ENCODE measurements at regions not wholly inside any gene's neighbourhood (a gene's known extent, or its start where the extent isn't known, plus 50 kb on each side); places are given as distances from the start of the nearest gene placed in this dataset.

DNA sequence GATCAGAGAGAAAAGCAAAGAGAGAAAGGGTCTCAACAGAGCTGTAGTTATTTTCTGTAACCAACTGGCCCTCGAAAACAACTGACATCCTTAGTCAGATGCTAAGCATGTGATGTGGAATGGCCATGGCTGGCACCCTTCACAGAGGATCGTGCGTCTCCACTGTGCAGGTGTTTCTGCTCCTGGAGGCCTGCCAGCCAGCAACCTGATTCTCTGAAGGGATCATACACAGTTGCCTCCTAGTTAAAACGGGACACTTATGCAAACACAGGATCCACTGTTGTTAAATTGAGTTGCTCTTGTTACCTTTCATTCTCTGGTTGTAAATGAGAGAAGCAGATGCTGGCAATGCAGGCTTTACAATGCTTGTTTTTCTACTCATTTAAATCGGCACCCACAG is 148.5 kb downstream of the HDGFL1 start (continued):
- TF ChIP-seq, protein P1, sequence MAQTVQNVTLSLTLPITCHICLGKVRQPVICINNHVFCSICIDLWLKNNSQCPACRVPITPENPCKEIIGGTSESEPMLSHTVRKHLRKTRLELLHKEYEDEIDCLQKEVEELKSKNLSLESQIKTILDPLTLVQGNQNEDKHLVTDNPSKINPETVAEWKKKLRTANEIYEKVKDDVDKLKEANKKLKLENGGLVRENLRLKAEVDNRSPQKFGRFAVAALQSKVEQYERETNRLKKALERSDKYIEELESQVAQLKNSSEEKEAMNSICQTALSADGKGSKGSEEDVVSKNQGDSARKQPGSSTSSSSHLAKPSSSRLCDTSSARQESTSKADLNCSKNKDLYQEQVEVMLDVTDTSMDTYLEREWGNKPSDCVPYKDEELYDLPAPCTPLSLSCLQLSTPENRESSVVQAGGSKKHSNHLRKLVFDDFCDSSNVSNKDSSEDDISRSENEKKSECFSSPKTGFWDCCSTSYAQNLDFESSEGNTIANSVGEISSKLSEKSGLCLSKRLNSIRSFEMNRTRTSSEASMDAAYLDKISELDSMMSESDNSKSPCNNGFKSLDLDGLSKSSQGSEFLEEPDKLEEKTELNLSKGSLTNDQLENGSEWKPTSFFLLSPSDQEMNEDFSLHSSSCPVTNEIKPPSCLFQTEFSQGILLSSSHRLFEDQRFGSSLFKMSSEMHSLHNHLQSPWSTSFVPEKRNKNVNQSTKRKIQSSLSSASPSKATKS (CRISPR knock-in tag; IDR thresholded peaks at IDR 0.05) = no peak

DNA sequence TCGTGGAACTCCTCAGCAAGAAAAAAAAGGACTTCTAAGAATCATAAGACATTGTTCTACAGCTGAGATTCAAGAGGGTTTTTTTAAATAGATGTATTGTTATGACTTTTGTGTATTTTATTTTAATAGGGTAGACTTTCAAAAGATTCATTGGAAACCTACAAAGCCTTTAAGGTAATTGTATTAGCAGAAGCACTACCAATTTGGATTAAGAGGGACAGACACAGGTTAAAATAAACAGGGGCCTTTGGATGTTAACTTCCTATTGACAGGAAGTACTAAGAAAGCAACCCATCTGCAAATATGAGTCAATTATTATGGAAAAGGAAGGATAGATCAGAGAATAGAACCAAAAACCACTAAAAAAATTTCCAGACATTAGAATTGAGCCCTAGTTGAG is 153.5 kb downstream of the HDGFL1 start:
- Histone ChIP-seq H3K27me3 (ENCODE audit: control insufficient read depth in 1 of 2, insufficient read depth in 2 of 2, low read length in 2 of 2) (no peaks in the 10 kb centered on the region), H3K79me2 (ENCODE audit: insufficient read depth, low read length) (no peaks in the 10 kb centered on the region), H3K27ac (ENCODE audit: extremely low read length, insufficient read depth, low read length) (no peak overlapping the region), H2AFZ (ENCODE audit: low read length) (no peak overlapping the region), H3K36me3 (replicated peaks in 1 of 2; ENCODE audit: control insufficient read depth in 1 of 2, insufficient read depth in 2 of 2, low read length in 2 of 2) (no peaks in the 10 kb centered on the region), H3K4me3 (replicated peaks in 1 of 3; ENCODE audit: insufficient read depth in 1 of 3, low read depth in 2 of 3, low read length in 3 of 3) (no peak overlapping the region), H3K4me1 (ENCODE audit: insufficient read depth, low read length) (no peaks in the 10 kb centered on the region), H3K9me3 (ENCODE audit: low read length) (peaks cover 96% of the 10 kb centered on the region), H3K9ac (ENCODE audit: insufficient read depth, low read depth, low read length) (no peak overlapping the region), H3K4me2 (ENCODE audit: low read depth, low read length) (no peak overlapping the region), H4K20me1 (ENCODE audit: insufficient read depth, low read length) (no peaks in the 10 kb centered on the region)
- WGBS (ENCODE audit: low lambda C conversion rate) = 3% methylated on average over 1 of the region's 1 CpG
- in situ Hi-C loops (cut with HindIII; ENCODE audit: extremely low pct_ligation_motif_present, low pct_unique_long_range_greater_than_20kb) (no loop called here), intact Hi-C loops (cut with micrococcal nuclease; ENCODE audit: unreplicated experiment) (no loop called here)
- TF ChIP-seq ZSCAN29 (CRISPR knock-in tag; conservative IDR thresholded peaks at IDR 0.05) = no peak
- DNase-seq (ENCODE audit: low spot score) = no peak
- POLR2A ChIA-PET = no interaction called here
- no peak for ATAC-seq
- FAIRE-seq = no peak
- no TSS peak for BruUV-seq (replicated peaks)
- CTCF ChIA-PET (ENCODE audit: low intra/inter-chr PET ratio, low total read pairs) = no interaction called here

DNA sequence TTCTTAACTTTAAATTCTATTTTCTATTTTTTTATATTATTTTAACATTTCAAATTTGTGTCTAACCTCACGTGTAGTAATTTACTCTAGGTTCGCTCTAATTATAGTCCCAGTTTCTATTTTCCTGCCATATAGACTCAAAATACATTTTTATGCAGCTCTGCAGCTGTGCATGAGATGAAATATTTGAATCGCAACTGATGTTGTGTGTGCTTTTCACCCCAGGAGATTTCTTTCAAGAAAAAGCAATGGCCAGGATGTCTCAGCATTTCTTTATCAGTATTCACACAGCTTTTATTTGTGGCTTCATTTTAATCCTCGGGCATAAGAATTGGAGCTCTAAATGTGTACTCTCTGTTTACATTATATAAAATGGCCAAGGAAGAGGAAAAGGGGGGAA is 157.6 kb downstream of the HDGFL1 start:
- no peaks in the 10 kb centered on the region for H3K36me3 ChIP-seq (replicated peaks in 1 of 2; ENCODE audit: control insufficient read depth in 1 of 2, insufficient read depth in 2 of 2, low read length in 2 of 2)
- intact Hi-C loops (cut with micrococcal nuclease; ENCODE audit: unreplicated experiment) = no loop called here
- no peaks in the 10 kb centered on the region for H3K27me3 ChIP-seq (ENCODE audit: control insufficient read depth in 1 of 2, insufficient read depth in 2 of 2, low read length in 2 of 2)
- in situ Hi-C loops (cut with HindIII; ENCODE audit: extremely low pct_ligation_motif_present, low pct_unique_long_range_greater_than_20kb) = no loop called here
- no peak overlapping the region for H2AFZ ChIP-seq (ENCODE audit: low read length)
- H3K4me1 ChIP-seq (ENCODE audit: insufficient read depth, low read length) = no peaks in the 10 kb centered on the region
- ChIA-PET POLR2A (no interaction called here), CTCF (ENCODE audit: low intra/inter-chr PET ratio, low total read pairs) (no interaction called here)
- DNase-seq (ENCODE audit: low spot score) (no peak), ATAC-seq (no peak), FAIRE-seq (no peak)
- H3K79me2 ChIP-seq (ENCODE audit: insufficient read depth, low read length) = no peaks in the 10 kb centered on the region
- WGBS (ENCODE audit: low lambda C conversion rate) = 5% methylated on average over 4 of the region's 4 CpGs
- no peak overlapping the region for H3K4me2 ChIP-seq (ENCODE audit: low read depth, low read length)
- no peak overlapping the region for H3K27ac ChIP-seq (ENCODE audit: extremely low read length, insufficient read depth, low read length)
- H3K9ac ChIP-seq (ENCODE audit: insufficient read depth, low read depth, low read length) = no peak overlapping the region
- peaks cover 92% of the 10 kb centered on the region for H3K9me3 ChIP-seq (ENCODE audit: low read length)
- BruUV-seq (replicated peaks) = no TSS peak
- no peak overlapping the region for H3K4me3 ChIP-seq (replicated peaks in 1 of 3; ENCODE audit: insufficient read depth in 1 of 3, low read depth in 2 of 3, low read length in 3 of 3)
- H4K20me1 ChIP-seq (ENCODE audit: insufficient read depth, low read length) = no peaks in the 10 kb centered on the region
- no peak for TF ChIP-seq ZNF672 (CRISPR knock-in tag; IDR thresholded peaks at IDR 0.05)
- TF ChIP-seq FOXA3 (CRISPR knock-in tag; IDR thresholded peaks at IDR 0.05) = no peak
- TF ChIP-seq WIZ (CRISPR knock-in tag; IDR thresholded peaks at IDR 0.05) = no peak
- TF ChIP-seq POLR2A (IDR thresholded peaks at IDR 0.05; ENCODE audit: insufficient read depth in 1 of 2, low read depth in 2 of 2, low read length in 2 of 2) = no peak
- no peak for TF ChIP-seq HOXA7 (CRISPR knock-in tag; IDR thresholded peaks at IDR 0.05)
- TF ChIP-seq RBM39 (IDR thresholded peaks at IDR 0.05; ENCODE audit: low read depth, low read length, poor library complexity, severe bottlenecking) = no peak
- no peak for TF ChIP-seq TBX2 (CRISPR knock-in tag; IDR thresholded peaks at IDR 0.05; ENCODE audit: borderline replicate concordance)
- no peak for TF ChIP-seq SATB2 (CRISPR knock-in tag; IDR thresholded peaks at IDR 0.05)
- TF ChIP-seq, protein P2, sequence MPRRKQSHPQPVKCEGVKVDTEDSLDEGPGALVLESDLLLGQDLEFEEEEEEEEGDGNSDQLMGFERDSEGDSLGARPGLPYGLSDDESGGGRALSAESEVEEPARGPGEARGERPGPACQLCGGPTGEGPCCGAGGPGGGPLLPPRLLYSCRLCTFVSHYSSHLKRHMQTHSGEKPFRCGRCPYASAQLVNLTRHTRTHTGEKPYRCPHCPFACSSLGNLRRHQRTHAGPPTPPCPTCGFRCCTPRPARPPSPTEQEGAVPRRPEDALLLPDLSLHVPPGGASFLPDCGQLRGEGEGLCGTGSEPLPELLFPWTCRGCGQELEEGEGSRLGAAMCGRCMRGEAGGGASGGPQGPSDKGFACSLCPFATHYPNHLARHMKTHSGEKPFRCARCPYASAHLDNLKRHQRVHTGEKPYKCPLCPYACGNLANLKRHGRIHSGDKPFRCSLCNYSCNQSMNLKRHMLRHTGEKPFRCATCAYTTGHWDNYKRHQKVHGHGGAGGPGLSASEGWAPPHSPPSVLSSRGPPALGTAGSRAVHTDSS (CRISPR knock-in tag; conservative IDR thresholded peaks at IDR 0.05) = no peak
- no peak for TF ChIP-seq RNF2 (conservative IDR thresholded peaks at IDR 0.05; ENCODE audit: low read depth)
- no peak for TF ChIP-seq ZNF564 (CRISPR knock-in tag; IDR thresholded peaks at IDR 0.05)
- no peak for TF ChIP-seq ZNF274 (CRISPR knock-in tag; IDR thresholded peaks at IDR 0.05)
- TF ChIP-seq KLF15 (CRISPR knock-in tag; IDR thresholded peaks at IDR 0.05; ENCODE audit: borderline replicate concordance) = no peak
- no peak for TF ChIP-seq KMT2B (CRISPR knock-in tag; IDR thresholded peaks at IDR 0.05)
- no peak for TF ChIP-seq KAT8 (CRISPR knock-in tag; IDR thresholded peaks at IDR 0.05)

Data from HepG2 (cell line).